ENCODE measurements at regions not wholly inside any gene's neighbourhood (a gene's known extent, or its start where the extent isn't known, plus 50 kb on each side); places are given as distances from the start of the nearest gene placed in this dataset.

DNA sequence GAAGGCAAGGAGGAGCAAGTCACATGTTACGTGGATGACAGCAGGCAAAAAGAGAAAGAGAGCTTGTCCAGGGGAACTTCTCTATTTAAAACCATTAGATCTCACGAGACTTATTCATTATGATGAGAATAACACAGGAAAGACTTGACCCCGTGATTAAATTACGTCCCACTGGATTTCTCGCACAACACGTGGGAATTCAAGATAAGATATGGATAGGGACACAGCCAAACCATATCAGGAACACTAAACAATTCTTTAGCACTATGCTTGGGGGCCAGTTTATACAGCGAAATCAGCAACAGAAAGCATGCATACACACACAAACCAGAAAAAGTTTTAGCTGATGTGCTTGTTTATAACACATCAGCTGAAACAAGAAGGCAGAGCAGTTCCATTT, 704.2 kb downstream of the OTOL1 start:
- TF ChIP-seq POLR2A (IDR thresholded peaks at IDR 0.05) (no peak), POLR2AphosphoS5 (IDR thresholded peaks at IDR 0.05; ENCODE audit: insufficient read depth in 1 of 2, low read depth in 1 of 2) (no peak)
- TF ChIP-seq, protein P1, sequence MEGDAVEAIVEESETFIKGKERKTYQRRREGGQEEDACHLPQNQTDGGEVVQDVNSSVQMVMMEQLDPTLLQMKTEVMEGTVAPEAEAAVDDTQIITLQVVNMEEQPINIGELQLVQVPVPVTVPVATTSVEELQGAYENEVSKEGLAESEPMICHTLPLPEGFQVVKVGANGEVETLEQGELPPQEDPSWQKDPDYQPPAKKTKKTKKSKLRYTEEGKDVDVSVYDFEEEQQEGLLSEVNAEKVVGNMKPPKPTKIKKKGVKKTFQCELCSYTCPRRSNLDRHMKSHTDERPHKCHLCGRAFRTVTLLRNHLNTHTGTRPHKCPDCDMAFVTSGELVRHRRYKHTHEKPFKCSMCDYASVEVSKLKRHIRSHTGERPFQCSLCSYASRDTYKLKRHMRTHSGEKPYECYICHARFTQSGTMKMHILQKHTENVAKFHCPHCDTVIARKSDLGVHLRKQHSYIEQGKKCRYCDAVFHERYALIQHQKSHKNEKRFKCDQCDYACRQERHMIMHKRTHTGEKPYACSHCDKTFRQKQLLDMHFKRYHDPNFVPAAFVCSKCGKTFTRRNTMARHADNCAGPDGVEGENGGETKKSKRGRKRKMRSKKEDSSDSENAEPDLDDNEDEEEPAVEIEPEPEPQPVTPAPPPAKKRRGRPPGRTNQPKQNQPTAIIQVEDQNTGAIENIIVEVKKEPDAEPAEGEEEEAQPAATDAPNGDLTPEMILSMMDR (IDR thresholded peaks at IDR 0.05) = no peak
- Histone ChIP-seq H3K4me3 (no peak overlapping the region), H3K27me3 (no peaks in the 10 kb centered on the region), H3K27ac (no peak overlapping the region), H3K4me1 (no peaks in the 10 kb centered on the region), H3K36me3 (no peaks in the 10 kb centered on the region), H3K9me3 (no peaks in the 10 kb centered on the region)
- DNase-seq (ENCODE audit: extremely low spot score in 2 of 2) = no peak
- intact Hi-C loops (cut with DNase I) = no loop called here

DNA sequence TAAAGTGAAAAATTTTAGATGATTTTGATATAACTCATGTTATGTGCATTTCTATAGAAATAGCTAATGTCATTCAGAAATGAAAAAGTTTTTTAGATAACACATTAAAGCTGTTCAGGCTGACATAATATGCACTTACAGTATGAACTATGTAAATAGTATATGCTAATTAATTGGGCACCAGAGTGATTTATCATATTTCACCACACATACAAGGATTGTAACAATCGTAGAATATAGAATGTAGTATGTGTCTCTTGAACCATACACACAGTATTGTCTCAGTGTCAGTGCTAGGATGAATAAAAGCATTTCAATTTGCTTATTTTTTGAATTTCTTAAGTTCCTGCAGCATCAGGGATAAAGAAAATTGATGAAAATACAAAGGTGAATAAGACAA, 710.0 kb downstream of the OTOL1 start:
- no peak for DNase-seq (ENCODE audit: extremely low spot score in 2 of 2)

DNA sequence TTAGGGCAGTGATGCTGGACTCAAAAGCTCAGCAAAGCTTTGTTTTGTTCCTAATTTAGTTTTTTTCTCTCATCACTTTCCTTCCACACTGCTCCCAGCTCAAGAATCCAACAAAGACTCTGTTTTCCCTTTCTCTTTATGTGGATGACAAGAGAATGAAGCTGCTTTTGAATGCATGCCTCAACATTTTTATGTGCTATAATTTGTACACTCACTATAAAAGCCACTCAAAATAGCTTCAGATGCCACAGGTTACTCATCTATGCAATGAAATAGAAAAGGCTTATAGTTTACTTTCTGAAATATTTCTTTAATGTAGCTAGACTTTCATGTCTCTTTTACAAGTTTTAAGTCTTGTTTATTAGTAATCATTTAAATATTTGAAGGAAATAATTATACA, 714.9 kb downstream of the OTOL1 start:
- no peaks in the 10 kb centered on the region for H3K4me1 ChIP-seq

More for the DNA sequence above, 710.0 kb downstream of the OTOL1 start:
- Histone ChIP-seq H3K27ac (no peak overlapping the region), H3K9me3 (no peaks in the 10 kb centered on the region), H3K4me3 (no peak overlapping the region), H3K27me3 (no peaks in the 10 kb centered on the region), H3K36me3 (no peaks in the 10 kb centered on the region), H3K4me1 (no peaks in the 10 kb centered on the region)
- TF ChIP-seq POLR2AphosphoS5 (IDR thresholded peaks at IDR 0.05; ENCODE audit: insufficient read depth in 1 of 2, low read depth in 1 of 2) (no peak), POLR2A (IDR thresholded peaks at IDR 0.05) (no peak)
- TF ChIP-seq, protein P1 (IDR thresholded peaks at IDR 0.05) = no peak
- intact Hi-C loops (cut with DNase I) = no loop called here

DNA sequence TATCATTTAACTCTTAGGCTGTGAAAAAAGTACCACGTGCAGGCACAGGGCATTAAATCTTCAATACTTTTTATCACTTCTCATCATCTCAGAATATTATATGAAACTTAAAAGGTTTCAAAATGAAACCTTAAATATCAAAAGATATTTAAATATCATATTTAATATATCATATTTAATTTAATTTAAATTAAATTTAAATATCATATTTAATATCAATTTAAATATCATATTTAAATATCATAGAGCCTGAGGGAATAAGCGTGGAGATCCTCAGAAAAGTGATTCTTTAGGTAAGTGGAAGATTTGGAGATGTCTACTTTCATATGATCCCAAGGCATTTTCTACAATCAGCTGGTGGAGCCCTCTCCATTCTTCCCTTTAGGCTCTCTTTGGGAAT, 716.6 kb downstream of the OTOL1 start:
- Histone ChIP-seq H3K9me3 (no peaks in the 10 kb centered on the region), H3K27ac (no peak overlapping the region), H3K36me3 (no peaks in the 10 kb centered on the region), H3K27me3 (no peaks in the 10 kb centered on the region), H3K4me3 (no peak overlapping the region), H3K4me1 (no peaks in the 10 kb centered on the region)
- TF ChIP-seq POLR2AphosphoS5 (IDR thresholded peaks at IDR 0.05; ENCODE audit: insufficient read depth in 1 of 2, low read depth in 1 of 2) (no peak), POLR2A (IDR thresholded peaks at IDR 0.05) (no peak)
- TF ChIP-seq, protein P1 (IDR thresholded peaks at IDR 0.05) = no peak
- intact Hi-C loops (cut with DNase I) = no loop called here
- DNase-seq (ENCODE audit: extremely low spot score in 2 of 2) = no peak

More for the DNA sequence above, 714.9 kb downstream of the OTOL1 start:
- Histone ChIP-seq H3K9me3 (no peaks in the 10 kb centered on the region), H3K27ac (no peak overlapping the region), H3K27me3 (no peaks in the 10 kb centered on the region), H3K4me3 (no peak overlapping the region), H3K36me3 (no peaks in the 10 kb centered on the region)
- intact Hi-C loops (cut with DNase I) = no loop called here
- no peak for DNase-seq (ENCODE audit: extremely low spot score in 2 of 2)
- no peak for TF ChIP-seq POLR2AphosphoS5 (IDR thresholded peaks at IDR 0.05; ENCODE audit: insufficient read depth in 1 of 2, low read depth in 1 of 2)
- TF ChIP-seq POLR2A (IDR thresholded peaks at IDR 0.05) = no peak
- TF ChIP-seq, protein P1 (IDR thresholded peaks at IDR 0.05) = no peak

DNA sequence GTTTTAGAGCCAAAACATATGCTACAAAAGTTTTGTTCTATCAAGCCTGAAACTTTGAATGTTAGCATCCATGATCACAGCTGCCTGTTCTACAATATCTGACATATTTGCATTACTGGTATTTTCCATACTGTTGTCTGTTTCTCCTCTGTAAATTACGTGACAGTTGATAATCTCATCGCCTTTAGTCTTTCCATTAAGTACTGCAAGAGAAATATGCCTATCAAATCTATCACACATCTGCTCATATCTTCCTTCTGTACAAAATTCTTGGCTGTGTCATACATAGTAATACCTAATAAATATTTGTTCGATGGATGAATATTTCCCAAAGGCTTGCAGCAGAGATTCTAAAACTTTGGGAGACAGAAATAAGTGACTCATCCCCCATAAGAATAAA, 717.3 kb downstream of the OTOL1 start:
- Histone ChIP-seq H3K9me3 (no peaks in the 10 kb centered on the region), H3K36me3 (no peaks in the 10 kb centered on the region), H3K27me3 (no peaks in the 10 kb centered on the region), H3K4me3 (no peak overlapping the region), H3K27ac (no peak overlapping the region), H3K4me1 (no peaks in the 10 kb centered on the region)
- no peak for DNase-seq (ENCODE audit: extremely low spot score in 2 of 2)
- intact Hi-C loops (cut with DNase I) = no loop called here
- TF ChIP-seq POLR2A (IDR thresholded peaks at IDR 0.05) = no peak
- TF ChIP-seq, protein P1 (IDR thresholded peaks at IDR 0.05) = no peak
- no peak for TF ChIP-seq POLR2AphosphoS5 (IDR thresholded peaks at IDR 0.05; ENCODE audit: insufficient read depth in 1 of 2, low read depth in 1 of 2)
